ENCODE measurements at regions not wholly inside any gene's neighbourhood (a gene's known extent, or its start where the extent isn't known, plus 50 kb on each side); places are given as distances from the start of the nearest gene placed in this dataset.

- Histone ChIP-seq H2BK5ac (ENCODE audit: insufficient read length, low read length) (no peak overlapping the region), H3T11ph (ENCODE audit: low read length) (no peak overlapping the region), H2BK12ac (ENCODE audit: insufficient read length, low read depth, low read length) (no peak overlapping the region), H3K4ac (ENCODE audit: low read depth, low read length) (no peak overlapping the region), H3K9me3 (ENCODE audit: control insufficient read depth, low read depth, low read length) (no peaks in the 10 kb centered on the region), H4K20me1 (ENCODE audit: control insufficient read depth, insufficient read depth, insufficient read length) (no peaks in the 10 kb centered on the region), H3K18ac (ENCODE audit: insufficient read length, low read depth, low read length) (no peak overlapping the region), H3K56ac (ENCODE audit: insufficient read length, low read depth, low read length) (no peak overlapping the region), H4K91ac (ENCODE audit: insufficient read length, low read depth, low read length) (no peak overlapping the region), H3K27ac (ENCODE audit: insufficient read length, low read depth, low read length) (no peak overlapping the region), H4K8ac (replicated peaks; ENCODE audit: insufficient read length, low read depth, low read length) (no peak overlapping the region), H3K9ac (ENCODE audit: extremely low read depth, insufficient read length, low read length) (no peak overlapping the region), H3K79me1 (ENCODE audit: insufficient read depth, low read depth, low read length, poor library complexity, severe bottlenecking) (no peaks in the 10 kb centered on the region), H2BK20ac (ENCODE audit: low read depth, low read length, poor library complexity, severe bottlenecking) (no peak overlapping the region), H2BK120ac (ENCODE audit: low read depth, low read length, poor library complexity, severe bottlenecking) (no peak overlapping the region), H2BK15ac (ENCODE audit: low read depth, low read length) (no peak overlapping the region), H3K79me2 (ENCODE audit: insufficient read depth, low read length) (no peaks in the 10 kb centered on the region), H3K4me1 (ENCODE audit: insufficient read depth, low read length) (no peaks in the 10 kb centered on the region), H3K27me3 (ENCODE audit: insufficient read depth, low read length) (no peaks in the 10 kb centered on the region), H3K14ac (ENCODE audit: insufficient read depth, low read length) (no peak overlapping the region), H2AK5ac (ENCODE audit: insufficient read length, low read length) (no peak overlapping the region), H3K23ac (ENCODE audit: insufficient read length, low read depth, low read length) (no peak overlapping the region), H3K23me2 (ENCODE audit: insufficient read length, low read depth, low read length, poor library complexity, severe bottlenecking) (no peaks in the 10 kb centered on the region), H3K4me2 (ENCODE audit: insufficient read depth, insufficient read length, low read length) (no peak overlapping the region), H4K5ac (ENCODE audit: insufficient read length, low read depth, low read length) (no peak overlapping the region), H2AFZ (ENCODE audit: low read length) (no peak overlapping the region)
- no CpG with 5 or more reads among the region's 9 CpGs for WGBS (ENCODE audit: extremely low coverage, insufficient read length, low lambda C conversion rate)
- TF ChIP-seq CTCF (conservative IDR thresholded peaks at IDR 0.05): no peak
- Mint-ChIP-seq H3K4me1 (peaks cover 11% of the 10 kb centered on the region in 2 experiments), H3K36me3 (ENCODE audit: insufficient read depth in 1 of 3, low read depth in 3 of 3) (no peaks in the 10 kb centered on the region), H3K27me3 (ENCODE audit: low read depth) (no peaks in the 10 kb centered on the region), H3K27ac (no peak overlapping the region), H3K4me3 (no peak overlapping the region), H3K9me3 (no peaks in the 10 kb centered on the region)
- DNase-seq: no peak
Observed at GRCh38 chr15:29959384-29960137, 123.2 kb upstream of the GOLGA8J start.
